HCT116 (cell line): ENCODE measurements at regions not wholly inside any gene's neighbourhood (a gene's known extent, or its start where the extent isn't known, plus 50 kb on each side); places are given as distances from the start of the nearest gene placed in this dataset.

Experiments
- ATAC-seq: fragments of 200-7000 bp; cut with Tn5 transposase; 2 replicates; pipeline ENCODE4 v1.9.1; 2020; ENCODE audit warnings: mild to moderate bottlenecking, moderate library complexity
- BruUV-seq: library from RNA; stranded (reverse); fragments of 400-500 nt; replicated peaks from 2 replicates; lab custom pipeline; 2021; lab: Mats Ljungman, UMichigan
- CTCF ChIA-PET: fragments of 300-600 bp; sonication (Branson Sonifier 250); formaldehyde crosslinking; loops from one replicate; lab custom pipeline; 2021; ENCODE audit warnings: antibody characterized with exemption; lab: Charles Lee
- POLR2A ChIA-PET: fragments of 300-600, 350-600 bp; sonication (Branson Sonifier 250); formaldehyde crosslinking; loops from one replicate; lab custom pipeline; 2021; ENCODE audit warnings: antibody characterized with exemption; lab: Charles Lee
- RAD21 ChIA-PET, 2 experiments: fragments of 300-600 bp; sonication (Branson Sonifier 250); formaldehyde crosslinking; loops; one replicate each; lab custom pipeline; 2023; ENCODE audit warnings: low total read pairs in 2 of 2; ENCODE audit not compliant: uncharacterized antibody in 2 of 2, unreplicated experiment in 2 of 2, low non-redundant PET in 1 of 2; lab: Charles Lee
- DNase-seq: peaks from one replicate; pipeline ENCODE4 v3.0.0-alpha.2; 2010; ENCODE audit warnings: low read depth, low spot score
- H2AFZ ChIP-seq: fragments of 200-600 bp; shearing (Covaris generic), sonication (generic); 2 replicates; pipeline ENCODE4 v1.6.1; 2017; ENCODE audit warnings: low read depth, mixed run types, mixed read lengths, antibody characterized with exemption, low read length; ENCODE audit not compliant: poor library complexity, severe bottlenecking
- H3K27ac ChIP-seq: 2 replicates; pipeline ENCODE4 v1.5.1; 2012; ENCODE audit warnings: low read depth, low read length
- H3K27me3 ChIP-seq: fragments of 200-600 bp; sonication (generic); 2 replicates; pipeline ENCODE4 v1.6.1; 2016; ENCODE audit warnings: mixed run types, low read length, mixed read lengths; ENCODE audit not compliant: insufficient read depth
- H3K36me3 ChIP-seq, 2 experiments: fragments of 200-500 bp in 1 of 2; fragments of 200-600 bp in 1 of 2; sonication (Bioruptor generic) in 1 of 2; sonication (generic) in 1 of 2; 2 replicates each; pipeline versions ENCODE4 v1.5.1 to v1.6.1; 2014 to 2016; ENCODE audit warnings: low read length in 2 of 2, inconsistent platforms in 1 of 2, mixed read lengths in 1 of 2, mixed run types in 1 of 2; ENCODE audit not compliant: insufficient read depth in 2 of 2, control insufficient read depth in 1 of 2
- H3K4me1 ChIP-seq, 2 experiments: fragments of 200-600 bp in 1 of 2; sonication (generic) in 1 of 2; 2 replicates each; pipeline versions ENCODE4 v1.5.1 to v1.6.1; 2012 to 2017; ENCODE audit warnings: low read length in 2 of 2, inconsistent platforms in 1 of 2, mild to moderate bottlenecking in 1 of 2, mixed read lengths in 1 of 2, mixed run types in 1 of 2, moderate library complexity in 1 of 2; ENCODE audit not compliant: insufficient read depth in 2 of 2, control insufficient read depth in 1 of 2
- H3K4me2 ChIP-seq: fragments of 200-600 bp; sonication (generic); 2 replicates; pipeline ENCODE4 v1.6.1; 2017; ENCODE audit warnings: mixed run types, low read length, mixed read lengths
- H3K4me3 ChIP-seq, 2 experiments: fragments of 200-600 bp in 1 of 2; sonication (generic) in 1 of 2; replicated peaks in 1 of 2; 2 replicates each; pipeline ENCODE4 v1.5.1; 2011 to 2016; ENCODE audit warnings: low read length in 2 of 2, control low read depth in 1 of 2, low read depth in 1 of 2, mild to moderate bottlenecking in 1 of 2, mixed read lengths in 1 of 2, mixed run types in 1 of 2
- H3K79me2 ChIP-seq: fragments of 200-600 bp; sonication (generic); 2 replicates; pipeline ENCODE4 v1.6.1; 2017; ENCODE audit warnings: mild to moderate bottlenecking, mixed run types, low read length, moderate library complexity, mixed read lengths; ENCODE audit not compliant: insufficient read depth
- H3K9ac ChIP-seq: fragments of 200-600 bp; sonication (generic); 2 replicates; pipeline ENCODE4 v1.6.1; 2016; ENCODE audit warnings: low read length, mixed read lengths
- H3K9me2 ChIP-seq: fragments of 200-600 bp; sonication (generic), shearing (Covaris generic); 2 replicates; pipeline ENCODE4 v1.6.1; 2017; ENCODE audit warnings: mixed run types, mild to moderate bottlenecking, moderate library complexity; ENCODE audit not compliant: insufficient read depth
- H3K9me3 ChIP-seq, 2 experiments: fragments of 200-500 bp in 1 of 2; fragments of 200-600 bp in 1 of 2; sonication (Bioruptor generic) in 1 of 2; sonication (generic) in 1 of 2; 2 replicates each; pipeline ENCODE4 v1.6.1; 2014 to 2017; ENCODE audit warnings: low read length in 2 of 2, mixed read lengths in 2 of 2, inconsistent platforms in 1 of 2, low read depth in 1 of 2, mild to moderate bottlenecking in 1 of 2, mixed run types in 1 of 2, moderate library complexity in 1 of 2; ENCODE audit not compliant: control insufficient read depth in 1 of 2, insufficient read depth in 1 of 2
- H4K20me1 ChIP-seq: fragments of 200-600 bp; sonication (generic), shearing (Covaris generic); 2 replicates; pipeline ENCODE4 v1.6.1; 2017; ENCODE audit warnings: mixed run types, mild to moderate bottlenecking, moderate library complexity; ENCODE audit not compliant: insufficient read depth
- CEBPB ChIP-seq: IDR thresholded peaks from 2 replicates; pipeline ENCODE4 v1.6.1; 2012; ENCODE audit warnings: low read depth
- EGR1 ChIP-seq: IDR thresholded peaks from 2 replicates; pipeline ENCODE4 v1.6.1; 2012; ENCODE audit warnings: low read depth
- EZH2 ChIP-seq: fragments of 200-600 bp; sonication (generic); IDR thresholded peaks from 2 replicates; pipeline ENCODE4 v1.6.1; 2017; ENCODE audit warnings: antibody characterized with exemption, mixed run types
- POLR2A ChIP-seq: IDR thresholded peaks from 2 replicates; pipeline ENCODE4 v1.7.0; 2011; ENCODE audit warnings: borderline replicate concordance; ENCODE audit not compliant: insufficient read depth, insufficient read length; ENCODE audit errors: extremely low read depth
- POLR2AphosphoS5 ChIP-seq: IDR thresholded peaks from 2 replicates; pipeline ENCODE4 v1.6.1; 2011; ENCODE audit warnings: mild to moderate bottlenecking, low read depth, low read length, moderate library complexity
- RAD21 ChIP-seq: IDR thresholded peaks from 2 replicates; pipeline ENCODE4 v1.6.1; 2012; ENCODE audit warnings: low read depth, mild to moderate bottlenecking
- REST ChIP-seq: IDR thresholded peaks from 2 replicates; pipeline ENCODE4 v1.6.1; 2012; ENCODE audit warnings: low read depth
- SRF ChIP-seq: IDR thresholded peaks from 2 replicates; pipeline ENCODE4 v1.6.1; 2012; ENCODE audit warnings: low read depth
- TCF7L2 ChIP-seq: IDR thresholded peaks from 2 replicates; pipeline ENCODE4 v1.7.0; 2011; ENCODE audit warnings: borderline replicate concordance, inconsistent platforms; ENCODE audit not compliant: insufficient read depth, insufficient read length; ENCODE audit errors: extremely low read depth
- ZFX ChIP-seq: fragments of 450-650 bp; IDR thresholded peaks from 2 replicates; pipeline ENCODE4 v1.6.1; 2017
- ZNF274 ChIP-seq: fragments of 200-500 bp; sonication (Bioruptor generic); IDR thresholded peaks from 2 replicates; pipeline ENCODE4 v1.6.1; 2014; ENCODE audit warnings: mild to moderate bottlenecking, low read depth, low read length, inconsistent platforms
- intact Hi-C: fragments of 100-400 bp; cut with micrococcal nuclease; formaldehyde crosslinking; loops from 2 replicates; pipeline ENCODE4 v1.10.0; 2022

GRCh38 chr1:81209461-81209860 lies 591.3 kb upstream of the ADGRL2 start:
- TF ChIP-seq ZFX, result no peak
- H3K36me3 ChIP-seq, result no peaks in the 10 kb centered on the region

GRCh38 chr1:81208441-81208840 lies 592.3 kb upstream of the ADGRL2 start:
- ATAC-seq (no peak), DNase-seq (no peak)
- Histone ChIP-seq H3K9me2 (no peaks in the 10 kb centered on the region), H4K20me1 (no peaks in the 10 kb centered on the region; the same call in 1 of the 2 replicates), H3K9me3 (peaks cover 0 to 3% of the 10 kb centered on the region in 2 experiments; a peak in 1 of 4 replicates), H2AFZ (no peak overlapping the region), H3K9ac (no peak overlapping the region), H3K4me3 (no peak overlapping the region), H3K27ac (no peak overlapping the region), H3K4me1 (no peaks in the 10 kb centered on the region), H3K27me3 (no peaks in the 10 kb centered on the region), H3K79me2 (no peaks in the 10 kb centered on the region), H3K36me3 (no peaks in the 10 kb centered on the region), H3K4me2 (no peak overlapping the region)
- RAD21 ChIA-PET, result no interaction called here
- intact Hi-C loops, result no loop called here
- POLR2A ChIA-PET, result no interaction called here
- TF ChIP-seq ZNF274, result no peak
- BruUV-seq, result no TSS peak
- CTCF ChIA-PET, result no interaction called here

More at GRCh38 chr1:81209461-81209860, 591.3 kb upstream of the ADGRL2 start:
- Histone ChIP-seq H3K9ac (no peak overlapping the region), H3K4me2 (no peak overlapping the region), H3K9me2 (no peaks in the 10 kb centered on the region), H3K27me3 (no peaks in the 10 kb centered on the region), H4K20me1 (no peaks in the 10 kb centered on the region; the same call in 1 of the 2 replicates), H3K27ac (no peak overlapping the region), H3K4me3 (no peak overlapping the region), H3K4me1 (no peaks in the 10 kb centered on the region), H2AFZ (no peak overlapping the region), H3K9me3 (peaks cover 0 to 3% of the 10 kb centered on the region in 2 experiments; a peak in 1 of 4 replicates), H3K79me2 (no peaks in the 10 kb centered on the region)
- ATAC-seq, result no peak
- ChIA-PET POLR2A (no interaction called here), RAD21 (no interaction called here), CTCF (no interaction called here)
- no TSS peak for BruUV-seq
- no peak for DNase-seq
- intact Hi-C loops, result no loop called here

- ChIA-PET RAD21 (no interaction called here), POLR2A (no interaction called here), CTCF (no interaction called here)
- ATAC-seq, result no peak
- no peak overlapping the region for H3K27ac ChIP-seq
- no peak overlapping the region for H3K9ac ChIP-seq
- no peak overlapping the region for H3K4me3 ChIP-seq
- no TSS peak for BruUV-seq
- no peaks in the 10 kb centered on the region for H3K4me1 ChIP-seq
- no peaks in the 10 kb centered on the region for H3K79me2 ChIP-seq
- H4K20me1 ChIP-seq, result no peaks in the 10 kb centered on the region
- DNase-seq, result no peak
- H3K9me3 ChIP-seq, result no peaks in the 10 kb centered on the region
- no peaks in the 10 kb centered on the region for H3K27me3 ChIP-seq
- intact Hi-C loops, result no loop called here
- no peaks in the 10 kb centered on the region for H3K9me2 ChIP-seq
- H2AFZ ChIP-seq, result no peak overlapping the region
- no peaks in the 10 kb centered on the region for H3K36me3 ChIP-seq
- H3K4me2 ChIP-seq, result no peak overlapping the region
- TF ChIP-seq REST (no peak), SRF (no peak), TCF7L2 (no peak), POLR2A (no peak), ZFX (no peak), POLR2AphosphoS5 (no peak), EGR1 (no peak), EZH2 (no peak), CEBPB (no peak), RAD21 (no peak)
Measured at GRCh38 chr1:81205956-81206355, 594.8 kb upstream of the ADGRL2 start.
